ENCODE measurements at regions not wholly inside any gene's neighbourhood (a gene's known extent, or its start where the extent isn't known, plus 50 kb on each side); places are given as distances from the start of the nearest gene placed in this dataset.

GRCh38 chr18:44331656-44332570 is 348.8 kb upstream of the SETBP1 start:
- TF ChIP-seq BACH2 (CRISPR knock-in tag; IDR thresholded peaks at IDR 0.05; ENCODE audit: borderline replicate concordance) (no peak), GLIS3 (CRISPR knock-in tag; IDR thresholded peaks at IDR 0.05) (no peak), RARB (CRISPR knock-in tag; IDR thresholded peaks at IDR 0.05) (no peak), SNAI2 (CRISPR knock-in tag; IDR thresholded peaks at IDR 0.05) (no peak), PATZ1 (CRISPR knock-in tag; IDR thresholded peaks at IDR 0.05; ENCODE audit: borderline replicate concordance) (no peak)

Data from SK-N-SH treated with all-trans-retinoic acid at 6 μM for 48 hours (cell line).